Stimulated activated CD8-positive, alpha-beta memory T cell treated with anti-CD3 and anti-CD28 coated beads, Interleukin-4, amount 100 ng/mL, for 48 hours (primary cell): ENCODE measurements at regions not wholly inside any gene's neighbourhood (a gene's known extent, or its start where the extent isn't known, plus 50 kb on each side); places are given as distances from the start of the nearest gene placed in this dataset.
"Not testable (repeated sequence)": the region's sequence is repeated elsewhere in the genome, so short reads cannot be mapped to it uniquely, and the experiment has no call there.

Experiments
- DNase-seq: peaks from one replicate; pipeline ENCODE4 v3.0.0-alpha.2; 2020

DNA sequence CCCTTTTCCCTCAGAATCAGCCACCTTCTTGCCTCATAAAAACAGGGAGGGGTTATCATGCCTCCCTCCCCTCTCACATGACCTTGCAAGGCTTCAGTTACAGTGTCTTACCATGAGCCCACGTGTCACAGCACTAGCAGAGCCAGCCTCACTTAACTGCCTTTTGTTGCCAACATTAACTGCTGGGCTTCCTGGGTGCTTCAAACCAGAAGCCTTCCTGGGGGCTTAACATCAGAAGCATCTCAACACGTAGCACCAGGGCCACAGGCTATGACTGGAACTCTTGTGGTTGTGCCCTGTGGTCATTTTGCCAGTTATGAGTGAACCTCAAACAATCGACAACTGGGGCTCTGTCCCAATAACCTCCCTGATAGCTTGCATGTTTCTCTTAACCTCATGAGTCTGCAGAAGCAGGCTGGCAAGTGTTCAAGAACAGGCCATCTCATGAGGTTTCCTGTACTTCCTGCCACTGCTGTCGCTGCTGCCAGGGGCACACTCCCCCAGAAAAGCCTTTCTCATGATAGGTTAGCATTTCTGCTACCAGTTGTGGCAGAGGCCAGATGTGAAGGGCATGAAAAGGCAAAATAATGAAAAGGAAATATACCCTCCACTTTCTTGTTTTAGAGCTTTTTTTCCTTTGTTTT, 132.2 kb downstream of the GLUL start:
- peak; percentile 69 for DNase-seq

DNA sequence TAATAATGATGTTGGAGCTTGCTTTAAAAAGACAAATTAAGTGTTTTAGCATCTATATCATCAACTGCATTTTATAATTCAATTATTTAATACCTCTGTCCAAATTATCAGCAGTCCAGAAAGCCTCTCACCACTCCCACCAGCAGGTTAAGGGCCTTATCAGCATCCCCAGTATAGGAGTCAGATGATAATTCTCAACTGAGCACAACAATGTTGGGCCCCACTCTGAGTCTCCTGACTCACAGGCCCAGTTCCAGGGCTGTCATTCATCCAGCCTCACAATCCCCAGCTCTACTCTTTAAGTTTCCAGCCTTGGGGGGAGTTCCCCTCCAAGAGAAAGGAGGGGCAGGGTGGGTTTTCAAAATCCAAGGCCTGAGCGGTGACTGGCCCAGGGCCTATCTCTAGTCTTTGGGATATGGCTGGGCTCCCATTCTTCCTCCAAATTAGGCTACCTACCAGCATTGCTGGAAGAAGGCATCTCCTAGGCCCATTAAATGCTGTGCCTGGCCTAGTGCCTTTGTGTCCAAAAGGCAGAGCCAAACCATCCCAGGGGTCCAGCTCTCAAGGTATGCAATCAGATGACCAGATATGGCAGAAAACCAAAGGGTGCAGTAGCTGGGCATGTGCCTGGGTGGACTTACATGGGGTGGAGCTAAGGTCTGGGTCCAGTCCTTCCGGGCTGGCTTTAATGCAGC, 134.1 kb downstream of the GLUL start:
- no peak for DNase-seq

DNA sequence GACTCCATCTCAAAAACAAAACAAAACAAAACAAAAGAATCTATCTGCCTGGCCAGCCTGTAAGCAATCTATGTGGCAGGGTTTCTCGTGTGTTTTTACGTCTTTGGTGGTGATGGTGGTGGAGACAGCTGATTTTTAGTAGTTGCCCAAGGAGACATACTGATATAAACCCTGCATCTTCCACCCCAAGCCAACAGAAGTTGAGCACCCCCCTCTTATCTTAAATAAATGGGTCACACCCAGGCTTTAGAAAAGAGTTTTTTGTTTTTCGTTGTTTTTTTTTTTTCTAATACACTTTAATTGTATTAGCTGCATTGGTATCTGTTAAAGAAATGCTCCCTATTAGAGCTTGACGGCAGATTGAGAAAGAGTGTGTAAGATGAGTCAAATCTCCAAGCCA, 134.7 kb downstream of the GLUL start:
- DNase-seq, result no peak

DNA sequence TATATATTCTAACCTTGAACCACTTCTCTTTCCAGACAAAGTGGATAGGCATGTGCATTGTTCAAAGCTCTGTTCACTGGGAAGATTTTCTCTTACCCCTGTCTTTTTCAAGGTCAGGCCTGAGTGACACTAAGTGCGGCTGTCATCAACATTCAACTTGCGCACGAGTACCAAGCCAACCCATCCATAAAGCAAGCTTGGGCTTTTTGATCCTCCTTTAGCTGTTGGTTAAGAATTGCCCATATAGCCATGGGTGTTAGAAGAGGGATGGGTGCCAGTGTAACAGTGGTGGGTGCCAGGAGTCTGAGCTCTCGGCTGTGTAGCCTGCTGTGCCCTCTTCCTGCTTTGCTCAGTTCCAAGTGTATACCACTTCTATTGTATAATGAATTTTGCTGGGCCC, 136.1 kb downstream of the GLUL start:
- DNase-seq, result no peak

DNA sequence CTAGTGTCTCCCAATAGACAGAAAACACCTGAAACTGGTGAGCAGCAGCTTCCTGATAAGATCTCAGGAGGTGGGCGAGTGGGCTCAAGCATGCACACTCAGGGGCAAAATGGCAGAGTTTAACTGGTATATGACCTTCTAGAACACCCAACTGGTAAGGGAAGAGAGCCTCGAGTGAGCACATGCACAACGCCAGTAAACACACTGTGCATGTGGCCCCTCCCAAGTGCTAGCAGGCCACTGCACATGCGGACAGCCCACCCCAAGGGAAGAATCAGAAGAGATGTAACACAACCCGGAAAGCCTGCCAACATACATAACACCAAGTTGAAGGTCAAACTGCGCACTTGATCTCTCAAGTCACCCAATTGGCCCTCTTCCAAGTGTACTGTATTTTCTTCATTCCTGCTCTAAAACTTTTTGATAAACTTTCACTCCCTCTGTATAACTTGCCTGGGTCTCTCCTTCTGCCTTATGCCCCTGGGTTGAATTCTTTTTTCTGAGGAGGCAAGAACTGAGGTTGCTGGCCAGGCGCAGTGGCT, 138.2 kb downstream of the GLUL start:
- no peak for DNase-seq

DNA sequence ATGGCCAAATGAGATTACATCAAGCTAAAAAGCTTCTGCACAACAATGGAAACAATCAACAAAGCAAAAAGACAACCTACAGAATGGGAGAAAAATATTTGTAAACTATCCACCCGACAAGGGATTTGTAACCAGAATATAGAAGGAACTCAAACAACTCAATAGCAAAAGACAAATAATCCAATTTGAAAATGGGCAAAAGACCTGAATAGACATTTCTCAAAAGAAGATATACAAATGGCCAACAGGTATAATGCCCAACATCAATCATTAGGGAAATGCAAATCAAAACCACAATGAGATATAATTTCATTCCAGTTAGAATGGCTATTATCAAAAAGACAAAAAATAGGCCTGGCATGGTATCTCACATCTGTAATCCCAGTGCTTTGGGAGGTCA, 140.0 kb downstream of the GLUL start:
- DNase-seq, result no peak

DNA sequence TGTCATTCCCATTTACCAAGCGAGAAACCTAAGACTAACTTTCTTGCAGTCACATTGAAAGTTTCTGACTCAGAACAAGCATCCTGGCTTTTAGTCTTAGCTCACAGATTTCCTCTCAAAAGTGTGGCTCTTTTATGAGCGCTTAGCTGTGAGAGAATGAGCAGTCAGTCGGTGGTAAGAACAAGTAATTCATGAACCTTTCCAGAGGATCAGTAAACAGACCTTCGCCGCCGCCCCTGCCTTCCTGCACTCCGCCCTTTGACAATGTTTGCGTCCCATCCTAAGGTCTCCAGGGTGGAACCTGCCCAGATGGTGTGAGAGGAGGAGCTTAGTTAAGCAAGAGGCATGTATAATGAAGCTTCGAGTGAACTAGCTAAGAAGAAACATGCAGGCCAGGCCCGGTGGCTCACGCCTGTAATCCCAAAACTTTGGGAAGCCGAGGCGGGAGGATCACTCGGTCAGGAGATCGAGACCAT, 142.4 kb downstream of the GLUL start:
- DNase-seq, result peak; percentile 70

DNA sequence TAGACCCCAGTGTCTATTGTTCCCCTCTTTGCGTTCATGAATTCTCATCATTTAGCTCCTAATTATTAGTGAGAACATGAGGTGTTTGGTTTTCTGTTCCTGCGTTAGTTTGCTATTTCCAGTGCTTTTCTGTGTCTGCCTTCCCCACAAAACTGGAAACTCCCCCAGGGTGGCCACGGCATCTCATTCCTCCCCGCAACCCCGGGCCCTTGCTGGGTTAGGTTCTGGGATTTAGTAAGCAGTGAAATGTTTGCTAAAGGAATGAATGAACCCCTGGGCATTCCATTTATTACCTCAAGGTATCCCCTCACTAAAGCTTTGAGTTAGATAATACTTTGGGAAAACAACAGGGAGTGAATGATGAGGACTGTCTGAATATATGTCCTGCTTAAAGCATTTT, 142.9 kb downstream of the GLUL start:
- peak; percentile 70 for DNase-seq

DNA sequence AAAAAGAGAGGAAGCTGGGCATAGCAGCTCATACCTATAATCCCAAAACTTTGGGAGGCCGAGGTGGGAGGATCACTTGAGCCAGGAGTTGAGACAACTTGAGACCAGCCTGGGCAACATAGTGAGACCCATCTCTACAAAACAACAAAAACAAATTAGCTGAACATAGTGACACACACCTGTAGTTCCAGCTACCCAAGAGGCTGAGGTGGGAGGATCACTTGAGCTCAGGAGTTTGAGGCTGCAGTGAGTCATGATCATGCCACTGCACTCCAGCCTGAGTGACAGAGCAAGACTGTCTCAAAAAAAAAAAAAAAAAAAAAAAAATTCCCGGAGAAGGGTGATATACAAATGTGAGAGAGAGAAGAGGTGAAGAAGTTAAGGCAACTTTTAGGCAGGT, 143.8 kb downstream of the GLUL start:
- not testable (repeated sequence) for DNase-seq

DNA sequence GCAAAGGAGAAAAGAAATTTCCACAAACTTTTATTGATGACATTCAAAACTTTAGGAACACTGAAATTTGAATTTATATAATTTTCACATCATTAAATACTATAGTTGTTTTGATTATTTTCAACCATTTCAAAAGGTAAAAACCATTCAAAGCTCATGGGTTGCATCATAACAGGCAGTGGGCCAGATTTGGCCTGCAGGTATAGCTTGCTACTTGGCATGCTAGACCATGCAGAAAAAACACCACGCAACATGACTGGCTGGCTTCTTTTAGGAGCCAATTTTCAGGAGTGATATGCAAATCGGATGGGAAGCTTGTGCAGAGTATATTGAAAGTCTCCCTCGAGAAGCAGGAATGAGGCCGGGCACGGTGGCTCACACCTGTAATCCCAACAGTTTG, 144.8 kb downstream of the GLUL start:
- no peak for DNase-seq

DNA sequence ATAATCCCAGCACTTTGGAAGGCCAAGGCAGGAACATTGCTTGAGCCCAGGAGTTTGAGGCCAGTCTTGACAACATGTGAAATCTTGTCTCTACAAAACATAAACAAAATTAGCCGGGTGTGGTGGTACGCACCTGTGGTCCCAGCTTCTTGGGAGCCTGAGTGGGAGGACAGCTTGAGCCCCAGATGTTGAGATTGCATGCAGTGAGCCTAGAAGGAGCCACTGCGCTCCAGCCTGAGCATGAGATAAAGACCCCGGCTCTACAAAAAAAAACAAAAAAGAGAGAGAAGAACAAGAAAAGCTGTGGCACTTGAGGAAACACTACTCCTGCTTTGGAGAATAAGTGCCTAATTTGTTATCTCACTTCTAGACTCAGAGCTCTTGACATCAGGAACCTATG, 146.6 kb downstream of the GLUL start:
- no peak for DNase-seq

DNA sequence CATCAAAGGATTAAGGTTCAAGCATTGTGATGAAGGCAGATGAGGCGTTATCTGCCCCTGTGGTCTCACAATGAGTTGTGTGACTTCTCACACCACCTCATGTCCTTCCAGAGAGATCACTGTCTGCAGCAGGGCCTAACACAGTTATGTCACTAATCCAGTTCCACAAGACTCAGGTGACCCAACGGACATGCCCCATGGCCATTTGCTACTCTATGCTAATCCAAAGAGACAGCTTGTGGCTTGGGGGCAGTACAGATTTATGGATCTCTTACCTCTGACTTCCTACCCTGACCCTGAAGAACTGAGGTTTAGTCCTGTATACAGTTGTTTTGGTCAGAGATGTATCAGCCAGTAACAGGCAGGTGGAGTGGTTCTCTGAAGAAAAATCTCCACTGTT, 147.1 kb downstream of the GLUL start:
- DNase-seq, result no peak

DNA sequence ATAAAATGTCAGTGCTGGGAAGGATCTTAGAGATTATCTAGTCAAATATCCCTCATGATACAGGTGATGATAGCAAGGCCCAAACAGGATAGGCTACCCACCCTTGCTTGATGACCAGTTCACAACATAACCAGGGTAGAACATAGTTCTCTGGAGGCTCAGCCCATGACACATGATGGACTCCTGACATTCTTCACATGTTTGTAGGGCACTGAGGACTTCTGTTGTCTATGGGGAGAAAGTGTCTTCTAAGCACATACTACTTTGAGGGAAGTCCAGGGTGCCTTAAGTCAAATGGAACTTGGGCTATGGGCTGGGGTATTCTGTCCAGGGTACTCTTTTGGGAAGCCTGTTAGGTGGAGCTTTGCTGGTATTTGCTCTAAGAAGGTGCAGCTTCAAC, 148.9 kb downstream of the GLUL start:
- no peak for DNase-seq

DNA sequence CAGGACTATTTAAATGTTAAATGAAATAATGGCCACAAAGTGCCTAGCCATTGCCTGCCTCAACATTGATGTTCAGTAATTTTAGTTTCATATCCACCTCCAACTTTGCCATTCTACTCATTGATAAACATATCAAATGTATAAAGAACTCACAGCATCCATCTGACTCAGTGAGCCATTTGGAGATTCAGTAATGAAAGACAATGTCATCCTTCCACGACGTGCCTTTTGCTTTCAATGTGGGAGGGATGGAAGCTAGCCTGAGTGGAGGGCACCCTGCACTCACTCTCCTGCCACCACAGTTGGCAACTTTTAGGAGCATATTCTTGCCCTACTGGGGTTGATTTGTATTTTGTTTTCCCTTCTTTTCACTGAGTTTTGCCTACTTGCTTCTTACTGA, 151.5 kb downstream of the GLUL start:
- no peak for DNase-seq

DNA sequence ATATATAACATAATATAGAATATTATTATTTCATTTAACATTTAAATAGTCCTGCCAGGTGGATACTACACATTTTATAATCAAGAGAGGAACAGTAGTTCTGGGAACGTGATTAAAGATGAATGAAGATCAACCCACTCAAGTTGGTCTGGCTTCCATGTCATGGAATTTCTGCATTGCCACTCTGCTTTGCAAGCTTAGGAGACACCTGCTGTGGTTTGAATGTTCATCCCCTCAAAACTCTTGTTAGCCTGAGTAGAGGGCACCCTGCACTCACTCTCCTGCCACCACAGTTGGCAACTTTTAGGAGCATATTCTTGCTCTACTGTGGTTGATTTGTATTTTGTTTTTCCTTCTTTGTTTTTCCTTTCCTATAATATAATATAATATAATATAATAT, 153.2 kb downstream of the GLUL start:
- DNase-seq, result no peak

DNA sequence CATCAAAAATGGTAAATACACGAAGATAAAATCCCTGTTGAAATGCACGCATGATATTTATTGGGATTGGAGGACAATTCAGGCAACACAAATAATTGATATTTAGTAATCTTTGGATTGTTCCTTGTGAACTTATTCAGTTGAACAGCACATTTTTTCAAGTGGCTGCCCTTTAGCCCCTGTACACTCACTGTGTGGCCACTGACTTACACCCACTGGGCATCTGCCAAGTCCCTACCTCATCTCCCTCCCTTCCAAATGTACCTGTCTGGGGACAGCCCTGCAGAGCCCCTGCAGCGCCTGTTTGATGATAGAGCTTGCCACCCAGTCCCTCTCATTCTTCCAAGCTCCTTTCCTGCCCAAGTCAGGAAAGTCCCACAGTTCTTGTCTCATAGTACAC, 154.3 kb downstream of the GLUL start:
- DNase-seq, result no peak

DNA sequence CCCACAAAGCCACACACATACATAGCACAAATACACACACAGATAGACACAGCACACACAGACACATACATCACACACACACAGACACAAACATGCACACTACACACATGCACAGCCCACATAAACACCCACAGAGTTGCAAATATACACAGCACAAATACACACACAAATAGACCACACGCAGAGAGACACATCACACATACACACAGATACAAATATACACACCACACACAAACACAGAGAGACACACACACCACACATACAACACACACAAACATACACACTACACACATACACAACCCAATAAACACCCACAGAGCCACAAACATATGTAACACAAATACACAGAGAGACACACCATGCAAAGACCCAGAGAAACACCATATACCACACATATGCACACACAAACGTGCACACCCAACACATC, 154.9 kb downstream of the GLUL start:
- DNase-seq, result no peak

DNA sequence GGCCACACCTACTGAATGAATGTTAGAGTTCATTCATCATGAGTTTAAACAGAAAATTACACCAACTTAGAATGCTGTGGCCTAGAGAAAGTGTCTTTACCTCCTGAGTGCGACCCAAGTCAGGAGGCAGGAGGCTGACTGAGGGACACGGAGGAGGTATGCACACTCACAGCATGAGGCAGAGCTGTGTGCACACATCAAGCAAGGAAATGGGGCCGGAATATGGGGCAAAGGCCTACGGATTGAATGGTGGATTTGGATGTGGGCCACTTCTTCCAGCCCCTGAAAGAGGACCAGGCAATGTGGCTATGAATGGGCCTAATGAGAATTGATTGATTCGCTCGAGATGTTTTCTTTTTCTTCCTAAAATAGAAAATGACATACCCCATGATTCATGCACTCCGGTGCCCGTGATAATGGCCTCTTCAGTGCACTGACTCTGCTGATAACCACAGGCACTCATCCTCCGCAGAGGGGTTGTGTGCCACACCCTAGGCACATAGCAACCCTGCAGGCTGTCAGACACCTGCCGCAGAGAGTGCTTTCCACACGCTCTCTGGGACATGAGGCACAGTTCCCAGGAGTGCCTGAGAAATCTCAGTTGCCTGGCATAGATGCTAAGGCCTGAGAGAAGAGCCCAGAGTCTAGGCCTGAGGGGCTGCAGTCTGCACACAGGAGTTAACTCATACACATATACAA, 155.5 kb downstream of the GLUL start:
- DNase-seq, result no peak

DNA sequence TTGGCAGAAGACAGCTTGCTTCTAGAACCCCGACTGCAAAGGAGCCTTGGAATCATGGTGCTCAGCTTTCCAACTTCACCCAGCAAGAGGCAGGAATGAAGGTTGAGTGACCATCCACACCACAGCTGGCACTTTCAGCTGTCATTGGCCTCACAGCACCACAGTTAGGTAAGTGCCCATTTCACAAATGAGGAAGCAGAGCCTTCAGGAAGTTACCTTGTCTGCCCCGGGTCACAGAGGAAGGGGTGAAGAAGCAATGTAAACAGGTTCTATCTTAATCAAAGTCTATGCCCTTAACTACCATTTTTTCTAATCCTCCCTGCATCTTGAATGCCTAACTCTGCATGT, 156.0 kb downstream of the GLUL start:
- no peak for DNase-seq

DNA sequence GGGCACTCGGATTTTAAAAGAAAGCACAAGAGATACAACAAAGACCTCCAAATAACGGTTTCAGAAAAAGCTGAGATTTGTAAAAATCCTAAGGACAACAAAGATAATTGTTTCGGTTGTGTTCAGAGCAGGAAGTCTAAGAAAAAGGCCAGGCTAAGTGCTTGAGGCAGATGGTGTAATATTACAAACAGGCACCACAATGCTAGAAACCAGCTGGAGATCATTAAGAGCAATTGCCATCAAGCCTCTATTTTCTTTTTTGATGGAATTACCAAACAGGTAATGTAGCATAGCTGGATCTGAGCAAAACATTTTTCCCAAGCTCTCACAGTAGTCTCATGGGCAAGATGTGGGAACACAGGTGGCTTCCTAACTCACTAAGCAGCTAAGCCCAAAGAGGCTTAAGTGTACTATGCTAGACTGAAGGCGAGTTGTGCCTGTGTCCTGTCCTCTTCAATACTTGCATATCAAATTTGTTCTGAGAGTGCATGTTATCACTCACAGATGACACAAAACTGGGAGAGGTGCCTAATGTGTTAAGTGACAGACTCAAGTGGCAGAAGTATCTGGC, 161.6 kb downstream of the GLUL start:
- no peak for DNase-seq

DNA sequence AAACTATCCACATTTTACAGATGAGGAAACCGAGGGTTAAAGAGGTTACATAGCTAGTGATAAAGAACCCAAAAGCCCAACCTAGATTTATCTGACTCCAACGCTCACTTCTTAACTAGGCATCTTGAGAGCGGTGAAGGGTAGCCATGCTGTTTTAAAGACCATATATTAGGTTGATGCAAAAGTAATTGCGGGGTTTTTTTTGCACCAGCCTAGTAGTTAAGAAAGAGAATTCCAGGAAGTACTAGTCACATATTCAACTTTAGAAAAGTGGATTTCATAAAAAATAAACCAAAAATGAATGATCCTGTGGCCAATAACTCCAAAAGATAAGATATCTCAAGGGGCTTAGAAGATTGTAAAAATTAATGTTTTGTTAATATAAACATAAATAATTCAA, 162.1 kb downstream of the GLUL start:
- DNase-seq, result no peak

DNA sequence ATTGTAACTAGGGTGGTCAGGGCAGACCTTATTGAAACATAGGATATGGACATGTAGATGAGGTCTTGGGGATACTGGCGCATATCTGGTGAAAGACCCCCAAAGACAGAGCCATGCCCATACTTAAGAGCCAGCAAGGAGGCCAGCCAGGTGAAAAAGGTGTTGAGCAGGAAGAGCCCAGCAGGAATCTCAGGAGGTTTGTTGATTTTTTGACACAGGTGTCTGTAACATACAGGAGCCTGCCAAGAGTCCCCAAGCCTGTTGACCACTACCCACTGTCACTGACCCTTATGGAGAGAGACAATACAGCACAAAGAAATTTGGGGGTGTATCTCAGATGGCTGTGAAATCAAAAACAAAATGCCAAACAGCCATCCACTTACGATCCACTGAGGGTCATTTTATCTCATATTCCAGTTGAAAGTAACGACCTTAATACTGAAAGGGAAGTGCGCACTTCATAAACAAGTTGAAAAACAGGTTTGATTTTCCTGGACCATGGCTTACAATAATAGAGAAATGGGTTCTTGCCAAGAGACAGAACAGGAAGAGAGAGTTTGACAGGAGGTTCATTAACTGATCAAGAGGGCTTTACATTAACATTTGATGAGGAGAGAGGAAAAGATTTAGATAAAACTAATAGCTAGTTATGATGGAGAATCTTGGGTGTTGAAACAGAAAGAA, 163.6 kb downstream of the GLUL start:
- no peak for DNase-seq

DNA sequence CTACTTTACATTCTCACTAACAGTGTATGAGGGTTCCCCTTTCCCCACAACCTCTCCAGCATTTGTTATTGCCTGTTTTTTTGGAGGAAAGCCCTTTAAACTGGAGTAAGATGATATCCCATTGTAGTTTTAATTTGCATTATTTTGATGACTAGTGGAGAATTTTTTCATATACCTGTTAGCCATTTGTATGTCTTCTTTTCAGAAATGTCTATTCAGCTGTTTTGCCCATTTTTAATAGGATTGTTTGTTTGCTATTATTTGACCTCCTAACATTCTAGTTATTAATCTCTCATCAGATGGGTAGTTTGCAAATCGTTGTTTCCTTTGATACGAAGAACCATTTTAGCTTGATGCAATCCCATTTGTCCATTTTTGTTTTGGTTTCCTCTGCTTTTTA, 165.0 kb downstream of the GLUL start:
- no peak for DNase-seq
